ENCODE measurements at regions not wholly inside any gene's neighbourhood (a gene's known extent, or its start where the extent isn't known, plus 50 kb on each side); places are given as distances from the start of the nearest gene placed in this dataset.

- TF ChIP-seq, protein P1, sequence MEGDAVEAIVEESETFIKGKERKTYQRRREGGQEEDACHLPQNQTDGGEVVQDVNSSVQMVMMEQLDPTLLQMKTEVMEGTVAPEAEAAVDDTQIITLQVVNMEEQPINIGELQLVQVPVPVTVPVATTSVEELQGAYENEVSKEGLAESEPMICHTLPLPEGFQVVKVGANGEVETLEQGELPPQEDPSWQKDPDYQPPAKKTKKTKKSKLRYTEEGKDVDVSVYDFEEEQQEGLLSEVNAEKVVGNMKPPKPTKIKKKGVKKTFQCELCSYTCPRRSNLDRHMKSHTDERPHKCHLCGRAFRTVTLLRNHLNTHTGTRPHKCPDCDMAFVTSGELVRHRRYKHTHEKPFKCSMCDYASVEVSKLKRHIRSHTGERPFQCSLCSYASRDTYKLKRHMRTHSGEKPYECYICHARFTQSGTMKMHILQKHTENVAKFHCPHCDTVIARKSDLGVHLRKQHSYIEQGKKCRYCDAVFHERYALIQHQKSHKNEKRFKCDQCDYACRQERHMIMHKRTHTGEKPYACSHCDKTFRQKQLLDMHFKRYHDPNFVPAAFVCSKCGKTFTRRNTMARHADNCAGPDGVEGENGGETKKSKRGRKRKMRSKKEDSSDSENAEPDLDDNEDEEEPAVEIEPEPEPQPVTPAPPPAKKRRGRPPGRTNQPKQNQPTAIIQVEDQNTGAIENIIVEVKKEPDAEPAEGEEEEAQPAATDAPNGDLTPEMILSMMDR (IDR thresholded peaks at IDR 0.05): no peak; the same call in 1 of the 2 replicates
Measured at GRCh38 chr1:93749894-93750301, 68.3 kb upstream of the BCAR3 start.

GRCh38 chr1:93749487-93749886, 67.8 kb upstream of the BCAR3 start:
- TF ChIP-seq, protein P1 (IDR thresholded peaks at IDR 0.05): no peak

DNA sequence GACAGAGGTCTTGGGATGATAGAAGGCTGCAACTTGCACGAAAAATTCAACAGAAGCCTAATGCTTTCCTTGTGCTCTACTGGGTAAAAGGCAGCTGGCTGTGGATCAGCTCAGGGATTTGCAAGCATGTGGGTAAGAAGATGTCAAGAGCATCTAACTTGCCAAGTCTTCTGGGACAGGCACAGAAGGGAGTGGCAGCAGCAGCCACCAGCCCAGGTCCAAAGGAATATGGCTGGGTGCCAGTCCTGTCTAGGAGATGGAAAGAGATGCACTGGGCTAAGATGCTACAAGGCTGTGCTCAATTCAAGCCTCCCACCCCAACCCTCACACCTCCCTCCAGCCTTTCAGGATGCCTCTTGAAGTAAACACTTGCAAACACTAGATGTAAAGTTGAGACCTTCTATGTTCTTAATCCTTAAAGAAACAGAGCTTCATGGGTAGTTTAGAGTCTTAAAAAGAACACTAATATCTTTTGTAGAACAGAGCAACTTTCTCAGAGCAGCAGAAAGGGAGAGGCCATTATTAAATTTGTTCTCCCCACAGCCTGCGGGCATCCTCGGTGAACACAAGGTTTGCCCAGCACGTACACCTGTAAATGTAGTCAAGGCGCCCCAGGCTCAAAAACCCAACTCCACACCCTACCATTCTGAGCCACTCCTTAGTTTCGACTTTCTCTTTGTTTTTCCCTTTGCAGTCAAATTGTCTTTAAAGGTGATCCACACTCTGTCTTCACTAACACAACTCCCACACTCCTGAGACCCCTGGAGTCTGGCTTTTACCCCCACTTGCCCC, 64.6 kb upstream of the BCAR3 start:
- TF ChIP-seq, protein P1 (IDR thresholded peaks at IDR 0.05): no peak

- TF ChIP-seq, protein P1 (IDR thresholded peaks at IDR 0.05): no peak
Measured at GRCh38 chr1:93744299-93744988, 62.8 kb upstream of the BCAR3 start.

DNA sequence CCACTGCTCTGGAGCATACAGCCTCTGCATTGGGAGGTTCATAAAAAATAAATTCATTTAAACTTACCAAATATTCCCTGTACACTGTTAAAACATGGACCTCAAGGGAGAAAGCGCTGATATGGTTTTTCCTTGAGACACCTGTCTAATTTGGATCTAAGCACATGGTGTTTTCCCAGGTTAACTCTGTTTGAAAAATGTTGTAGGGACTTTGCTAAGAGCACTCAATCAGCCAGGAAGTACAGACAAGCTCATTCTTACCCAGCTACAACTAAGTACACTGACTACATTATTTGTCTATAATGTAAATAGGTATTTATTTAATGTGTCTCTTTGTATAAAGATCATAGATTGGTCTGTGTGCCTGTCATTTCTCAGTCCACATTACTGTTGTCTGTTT, 61.8 kb upstream of the BCAR3 start:
- TF ChIP-seq, protein P1 (IDR thresholded peaks at IDR 0.05): no peak

DNA sequence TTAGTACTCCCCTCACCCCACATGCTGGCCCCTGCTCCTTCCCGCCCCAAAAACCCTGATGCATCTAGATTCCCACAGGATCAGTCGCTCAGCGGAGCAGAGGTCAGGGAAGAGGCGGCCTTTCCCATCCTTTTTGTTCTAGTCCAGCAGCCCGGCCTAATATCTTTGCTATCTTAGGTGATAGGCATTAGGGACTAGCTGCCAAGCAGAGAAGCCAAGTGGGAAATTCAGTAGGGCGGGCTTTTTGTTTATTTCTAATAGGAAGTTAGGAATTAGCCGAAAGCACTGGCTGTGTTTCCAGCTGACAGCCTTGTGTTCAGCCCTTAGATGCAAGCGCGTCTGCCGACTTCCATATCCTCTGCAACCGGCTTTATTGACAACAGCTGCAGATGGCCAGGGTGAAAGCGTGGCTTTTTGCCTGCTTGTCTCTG, 59.0 kb upstream of the BCAR3 start:
- TF ChIP-seq, protein P1 (IDR thresholded peaks at IDR 0.05): no peak

- TF ChIP-seq, protein P1 (IDR thresholded peaks at IDR 0.05): no peak
Measured at GRCh38 chr1:93740157-93740556, 58.5 kb upstream of the BCAR3 start.
